ENCODE measurements at regions not wholly inside any gene's neighbourhood (a gene's known extent, or its start where the extent isn't known, plus 50 kb on each side); places are given as distances from the start of the nearest gene placed in this dataset.

GRCh38 chr12:131552492-131552863 lies 158.4 kb upstream of the SFSWAP start:
- CTCF ChIA-PET = no interaction called here
- POLR2A ChIA-PET = no interaction called here

GRCh38 chr12:131553096-131553777 lies 157.7 kb upstream of the SFSWAP start:
- no peaks in the 10 kb centered on the region for H3K36me3 ChIP-seq (ENCODE audit: control insufficient read depth, insufficient read depth, low read length)
- H3K27me3 ChIP-seq (ENCODE audit: control insufficient read depth, insufficient read depth, low read length) = no peaks in the 10 kb centered on the region
- ChIA-PET POLR2A (no interaction called here), CTCF (no interaction called here)
- TF ChIP-seq, protein P1, sequence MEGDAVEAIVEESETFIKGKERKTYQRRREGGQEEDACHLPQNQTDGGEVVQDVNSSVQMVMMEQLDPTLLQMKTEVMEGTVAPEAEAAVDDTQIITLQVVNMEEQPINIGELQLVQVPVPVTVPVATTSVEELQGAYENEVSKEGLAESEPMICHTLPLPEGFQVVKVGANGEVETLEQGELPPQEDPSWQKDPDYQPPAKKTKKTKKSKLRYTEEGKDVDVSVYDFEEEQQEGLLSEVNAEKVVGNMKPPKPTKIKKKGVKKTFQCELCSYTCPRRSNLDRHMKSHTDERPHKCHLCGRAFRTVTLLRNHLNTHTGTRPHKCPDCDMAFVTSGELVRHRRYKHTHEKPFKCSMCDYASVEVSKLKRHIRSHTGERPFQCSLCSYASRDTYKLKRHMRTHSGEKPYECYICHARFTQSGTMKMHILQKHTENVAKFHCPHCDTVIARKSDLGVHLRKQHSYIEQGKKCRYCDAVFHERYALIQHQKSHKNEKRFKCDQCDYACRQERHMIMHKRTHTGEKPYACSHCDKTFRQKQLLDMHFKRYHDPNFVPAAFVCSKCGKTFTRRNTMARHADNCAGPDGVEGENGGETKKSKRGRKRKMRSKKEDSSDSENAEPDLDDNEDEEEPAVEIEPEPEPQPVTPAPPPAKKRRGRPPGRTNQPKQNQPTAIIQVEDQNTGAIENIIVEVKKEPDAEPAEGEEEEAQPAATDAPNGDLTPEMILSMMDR (IDR thresholded peaks at IDR 0.05; ENCODE audit: insufficient read depth, low read depth, low read length) = no peak
- DNase-seq (ENCODE audit: low read depth) = no peak
- H3K4me3 ChIP-seq (ENCODE audit: low read depth, low read length) = no peak overlapping the region

More at GRCh38 chr12:131552492-131552863, 158.4 kb upstream of the SFSWAP start:
- TF ChIP-seq, protein P1 (IDR thresholded peaks at IDR 0.05; ENCODE audit: insufficient read depth, low read depth, low read length) = no peak
- no peak for DNase-seq (ENCODE audit: low read depth)
- Histone ChIP-seq H3K4me3 (ENCODE audit: low read depth, low read length) (no peak overlapping the region), H3K27me3 (ENCODE audit: control insufficient read depth, insufficient read depth, low read length) (no peaks in the 10 kb centered on the region), H3K36me3 (ENCODE audit: control insufficient read depth, insufficient read depth, low read length) (no peaks in the 10 kb centered on the region)

- POLR2A ChIA-PET = no interaction called here
- no peaks in the 10 kb centered on the region for H3K36me3 ChIP-seq (ENCODE audit: control insufficient read depth, insufficient read depth, low read length)
- TF ChIP-seq, protein P1 (IDR thresholded peaks at IDR 0.05; ENCODE audit: insufficient read depth, low read depth, low read length) = no peak
- H3K27me3 ChIP-seq (ENCODE audit: control insufficient read depth, insufficient read depth, low read length) = no peaks in the 10 kb centered on the region
- no peak for DNase-seq (ENCODE audit: low read depth)
- CTCF ChIA-PET = no interaction called here
- H3K4me3 ChIP-seq (ENCODE audit: low read depth, low read length) = no peak overlapping the region
These were observed 155.6 kb upstream of the SFSWAP start for GRCh38 chr12:131555197-131555846.

- ChIA-PET CTCF (no interaction called here), POLR2A (no interaction called here)
- DNase-seq (ENCODE audit: low read depth) = no peak
- TF ChIP-seq, protein P1 (IDR thresholded peaks at IDR 0.05; ENCODE audit: insufficient read depth, low read depth, low read length) = no peak
- no peaks in the 10 kb centered on the region for H3K36me3 ChIP-seq (ENCODE audit: control insufficient read depth, insufficient read depth, low read length)
- H3K27me3 ChIP-seq (ENCODE audit: control insufficient read depth, insufficient read depth, low read length) = no peaks in the 10 kb centered on the region
- no peak overlapping the region for H3K4me3 ChIP-seq (ENCODE audit: low read depth, low read length)
These were observed 155.0 kb upstream of the SFSWAP start for GRCh38 chr12:131555866-131556265.

GRCh38 chr12:131557078-131557709 lies 153.7 kb upstream of the SFSWAP start:
- DNase-seq (ENCODE audit: low read depth) = no peak
- H3K27me3 ChIP-seq (ENCODE audit: control insufficient read depth, insufficient read depth, low read length) = no peaks in the 10 kb centered on the region
- no peak overlapping the region for H3K4me3 ChIP-seq (ENCODE audit: low read depth, low read length)
- ChIA-PET POLR2A (no interaction called here), CTCF (no interaction called here)
- TF ChIP-seq, protein P1 (IDR thresholded peaks at IDR 0.05; ENCODE audit: insufficient read depth, low read depth, low read length) = no peak
- no peaks in the 10 kb centered on the region for H3K36me3 ChIP-seq (ENCODE audit: control insufficient read depth, insufficient read depth, low read length)
